ENCODE measurements at regions not wholly inside any gene's neighbourhood (a gene's known extent, or its start where the extent isn't known, plus 50 kb on each side); places are given as distances from the start of the nearest gene placed in this dataset.

GRCh38 chr20:63123331-63123741, 92.6 kb downstream of the YTHDF1 start:
- no peak for TF ChIP-seq CTCF (conservative IDR thresholded peaks at IDR 0.05; ENCODE audit: low read depth, low read length)
- TF ChIP-seq EZH2 (IDR thresholded peaks at IDR 0.05; ENCODE audit: low read length, unreplicated experiment) = no peak
- TF ChIP-seq EZH2phosphoT487 (IDR thresholded peaks at IDR 0.05; ENCODE audit: borderline replicate concordance, low read length) = no peak

Measured in PC-3 (cell line).